ENCODE measurements at regions not wholly inside any gene's neighbourhood (a gene's known extent, or its start where the extent isn't known, plus 50 kb on each side); places are given as distances from the start of the nearest gene placed in this dataset.

GRCh38 chr16:79327836-79328235, 272.7 kb downstream of the MAF start:
- DNase-seq = no peak
- Mint-ChIP-seq H3K9me3 (no peaks in the 10 kb centered on the region), H3K4me1 (peaks cover 7 to 11% of the 10 kb centered on the region in 2 donors), H3K27ac (no peak overlapping the region), H3K27me3 (peaks cover 58 to 63% of the 10 kb centered on the region in 2 donors), H3K4me3 (no peak overlapping the region), H3K36me3 (no peaks in the 10 kb centered on the region)
- no peak for ATAC-seq (replicated peaks)

GRCh38 chr16:79326549-79326948, 274.0 kb downstream of the MAF start:
- Mint-ChIP-seq H3K4me1 (peaks cover 7 to 11% of the 10 kb centered on the region in 2 donors), H3K27ac (no peak overlapping the region), H3K36me3 (no peaks in the 10 kb centered on the region), H3K9me3 (no peaks in the 10 kb centered on the region), H3K4me3 (no peak overlapping the region), H3K27me3 (peaks cover 60 to 72% of the 10 kb centered on the region in 2 donors)
- no peak for ATAC-seq (replicated peaks)
- DNase-seq = no peak

- Mint-ChIP-seq H3K9me3 (no peaks in the 10 kb centered on the region), H3K4me3 (no peak overlapping the region), H3K27me3 (peaks cover 68 to 80% of the 10 kb centered on the region in 2 donors), H3K27ac (no peak overlapping the region), H3K4me1 (peaks cover 7 to 11% of the 10 kb centered on the region in 2 donors), H3K36me3 (no peaks in the 10 kb centered on the region)
- ATAC-seq (replicated peaks) = no peak
- DNase-seq = no peak
These were observed 275.2 kb downstream of the MAF start for GRCh38 chr16:79325226-79325945.

- no peaks in the 10 kb centered on the region for H3K9me3 Mint-ChIP-seq
- DNase-seq (no peak), ATAC-seq (replicated peaks) (no peak)
- H3K27me3 Mint-ChIP-seq = peaks cover 84 to 85% of the 10 kb centered on the region in 2 donors
- no peaks in the 10 kb centered on the region for H3K36me3 Mint-ChIP-seq
- peak overlapping the region; percentile 26 for H3K27ac Mint-ChIP-seq
- H3K4me3 Mint-ChIP-seq = no peak overlapping the region
- peaks cover 0 to 1% of the 10 kb centered on the region in 2 donors for H3K4me1 Mint-ChIP-seq
These were observed 279.6 kb downstream of the MAF start for GRCh38 chr16:79320956-79321355.

GRCh38 chr16:79318143-79318899, 282.2 kb downstream of the MAF start:
- Mint-ChIP-seq H3K27me3 (peaks cover 71 to 76% of the 10 kb centered on the region in 2 donors), H3K4me3 (no peak overlapping the region), H3K36me3 (no peaks in the 10 kb centered on the region), H3K9me3 (peaks cover 0 to 1% of the 10 kb centered on the region in 2 donors), H3K4me1 (peaks cover 0 to 5% of the 10 kb centered on the region in 2 donors), H3K27ac (no peak overlapping the region)
- DNase-seq (no peak), ATAC-seq (replicated peaks) (no peak)

GRCh38 chr16:79317521-79317920, 283.0 kb downstream of the MAF start:
- no peak for DNase-seq
- no peak overlapping the region for H3K4me3 Mint-ChIP-seq
- H3K27ac Mint-ChIP-seq = peak overlapping the region; percentile 6
- H3K4me1 Mint-ChIP-seq = peaks cover 0 to 5% of the 10 kb centered on the region in 2 donors
- H3K27me3 Mint-ChIP-seq = peaks cover 69 to 75% of the 10 kb centered on the region in 2 donors
- peaks cover 0 to 1% of the 10 kb centered on the region in 2 donors for H3K9me3 Mint-ChIP-seq
- no peak for ATAC-seq (replicated peaks)
- no peaks in the 10 kb centered on the region for H3K36me3 Mint-ChIP-seq

GRCh38 chr16:79317026-79317425, 283.5 kb downstream of the MAF start:
- no peak overlapping the region for H3K27ac Mint-ChIP-seq
- DNase-seq (no peak), ATAC-seq (replicated peaks) (no peak)
- no peak overlapping the region for H3K4me3 Mint-ChIP-seq
- H3K9me3 Mint-ChIP-seq = peaks cover 0 to 1% of the 10 kb centered on the region in 2 donors
- H3K27me3 Mint-ChIP-seq = peaks cover 69 to 76% of the 10 kb centered on the region in 2 donors
- H3K4me1 Mint-ChIP-seq = peaks cover 0 to 5% of the 10 kb centered on the region in 2 donors
- no peaks in the 10 kb centered on the region for H3K36me3 Mint-ChIP-seq

- no peak overlapping the region for H3K4me3 Mint-ChIP-seq
These were observed 284.5 kb downstream of the MAF start for GRCh38 chr16:79316004-79316458.

GRCh38 chr16:79312502-79312901, 288.0 kb downstream of the MAF start:
- Mint-ChIP-seq H3K36me3 (no peaks in the 10 kb centered on the region), H3K4me1 (peaks cover 0 to 5% of the 10 kb centered on the region in 2 donors), H3K4me3 (no peak overlapping the region), H3K27ac (no peak overlapping the region), H3K27me3 (peaks cover 69 to 75% of the 10 kb centered on the region in 2 donors), H3K9me3 (peaks cover 0 to 1% of the 10 kb centered on the region in 2 donors)
- no peak for DNase-seq
- ATAC-seq (replicated peaks) = no peak

More at GRCh38 chr16:79316004-79316458, 284.5 kb downstream of the MAF start:
- peak; percentile 85 to 90 for ATAC-seq (replicated peaks)
- H3K9me3 Mint-ChIP-seq = peaks cover 0 to 1% of the 10 kb centered on the region in 2 donors
- peak; percentile 26 for DNase-seq
- H3K4me1 Mint-ChIP-seq = peaks cover 0 to 5% of the 10 kb centered on the region in 2 donors
- H3K27ac Mint-ChIP-seq = no peak overlapping the region
- peaks cover 71 to 78% of the 10 kb centered on the region in 2 donors for H3K27me3 Mint-ChIP-seq
- H3K36me3 Mint-ChIP-seq = no peaks in the 10 kb centered on the region

- peaks cover 0 to 2% of the 10 kb centered on the region in 2 donors for H3K4me1 Mint-ChIP-seq
- H3K27me3 Mint-ChIP-seq = peaks cover 63 to 71% of the 10 kb centered on the region in 2 donors
- DNase-seq = no peak
- H3K9me3 Mint-ChIP-seq = peaks cover 0 to 1% of the 10 kb centered on the region in 2 donors
- no peak for ATAC-seq (replicated peaks)
- no peaks in the 10 kb centered on the region for H3K36me3 Mint-ChIP-seq
- no peak overlapping the region for H3K27ac Mint-ChIP-seq
- H3K4me3 Mint-ChIP-seq = no peak overlapping the region
These were observed 289.8 kb downstream of the MAF start for GRCh38 chr16:79310710-79311109.

- no peak for ATAC-seq (replicated peaks)
- Mint-ChIP-seq H3K27me3 (peaks cover 68 to 73% of the 10 kb centered on the region in 2 donors), H3K36me3 (no peaks in the 10 kb centered on the region), H3K9me3 (peaks cover 0 to 1% of the 10 kb centered on the region in 2 donors), H3K4me3 (no peak overlapping the region), H3K4me1 (peaks cover 0 to 1% of the 10 kb centered on the region in 2 donors), H3K27ac (no peak overlapping the region)
- DNase-seq = no peak
These were observed 290.9 kb downstream of the MAF start for GRCh38 chr16:79309606-79310005.

GRCh38 chr16:79307214-79307613, 293.3 kb downstream of the MAF start:
- H3K36me3 Mint-ChIP-seq = no peaks in the 10 kb centered on the region
- no peak overlapping the region for H3K4me3 Mint-ChIP-seq
- no peak overlapping the region for H3K27ac Mint-ChIP-seq
- H3K4me1 Mint-ChIP-seq = no peaks in the 10 kb centered on the region
- no peak for DNase-seq
- peaks cover 69 to 81% of the 10 kb centered on the region in 2 donors for H3K27me3 Mint-ChIP-seq
- no peaks in the 10 kb centered on the region for H3K9me3 Mint-ChIP-seq
- no peak for ATAC-seq (replicated peaks)

GRCh38 chr16:79305074-79305473, 295.5 kb downstream of the MAF start:
- H3K4me1 Mint-ChIP-seq = no peaks in the 10 kb centered on the region
- ATAC-seq (replicated peaks) = no peak

GRCh38 chr16:79303959-79304387, 296.6 kb downstream of the MAF start:
- DNase-seq (no peak), ATAC-seq (replicated peaks) (no peak)
- H3K4me3 Mint-ChIP-seq = no peak overlapping the region
- H3K9me3 Mint-ChIP-seq = no peaks in the 10 kb centered on the region
- H3K27ac Mint-ChIP-seq = no peak overlapping the region
- H3K36me3 Mint-ChIP-seq = no peaks in the 10 kb centered on the region
- H3K4me1 Mint-ChIP-seq = no peaks in the 10 kb centered on the region
- H3K27me3 Mint-ChIP-seq = peaks cover 58 to 70% of the 10 kb centered on the region in 2 donors

More at GRCh38 chr16:79305074-79305473, 295.5 kb downstream of the MAF start:
- Mint-ChIP-seq H3K27me3 (peaks cover 64 to 74% of the 10 kb centered on the region in 2 donors), H3K36me3 (no peaks in the 10 kb centered on the region), H3K4me3 (no peak overlapping the region), H3K27ac (no peak overlapping the region), H3K9me3 (no peaks in the 10 kb centered on the region)
- DNase-seq = no peak

All from stimulated activated naive B cell treated with anti-CD40 and anti-IgM and Interleukin-4, amounts not matched to agents 10 μg/mL and 1 μg/mL and 100 μg/mL, for 72 hours (primary cell).